ENCODE measurements at regions not wholly inside any gene's neighbourhood (a gene's known extent, or its start where the extent isn't known, plus 50 kb on each side); places are given as distances from the start of the nearest gene placed in this dataset.

DNA sequence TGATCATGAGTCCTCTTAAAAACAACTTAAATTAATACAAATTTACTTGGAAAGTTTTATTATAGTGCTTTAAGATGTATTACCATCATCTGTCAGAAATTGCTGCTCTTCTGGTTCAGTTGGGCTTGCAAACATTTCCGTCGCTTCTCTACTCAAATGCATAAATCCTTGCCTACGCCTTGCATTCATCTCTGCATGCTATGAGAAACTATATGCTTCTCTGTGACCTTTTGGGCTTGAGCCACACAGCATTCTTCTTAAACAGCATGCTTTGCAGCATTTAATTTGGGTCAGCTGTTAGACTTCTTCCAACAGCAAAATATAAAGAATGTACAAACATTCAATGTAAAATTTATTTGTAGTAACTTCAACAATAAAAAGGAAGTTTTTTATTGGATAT lies 305.7 kb upstream of the FLRT2 start:
- DNase-seq (ENCODE audit: low spot score): no peak

GRCh38 chr14:85233756-85234155 lies 296.2 kb upstream of the FLRT2 start:
- no peak for DNase-seq (ENCODE audit: low spot score)

- no peak for DNase-seq (ENCODE audit: low spot score)
These were observed 295.6 kb upstream of the FLRT2 start for GRCh38 chr14:85234156-85235025.

GRCh38 chr14:85235868-85236267 lies 294.1 kb upstream of the FLRT2 start:
- no peak for DNase-seq (ENCODE audit: low spot score)

DNA sequence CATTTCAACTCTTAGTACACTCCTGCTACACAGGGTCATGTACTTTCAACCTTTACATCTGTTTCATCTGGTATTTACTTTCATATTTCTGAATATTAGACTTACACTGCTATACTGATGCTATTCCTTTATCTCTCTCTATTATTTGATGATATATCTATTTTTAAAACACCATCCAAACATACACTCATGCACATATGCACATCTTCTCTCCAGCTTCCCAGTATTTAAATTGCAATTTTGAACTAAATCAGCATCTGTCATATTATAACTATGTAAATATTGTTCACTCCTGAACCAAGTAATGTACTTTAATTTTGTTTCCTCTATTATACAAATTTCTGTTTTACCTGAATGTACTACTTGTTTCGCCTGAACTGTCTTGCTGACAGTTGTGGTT lies 293.6 kb upstream of the FLRT2 start:
- DNase-seq (ENCODE audit: low spot score): no peak

- DNase-seq (ENCODE audit: low spot score): no peak
These were observed 290.2 kb upstream of the FLRT2 start for GRCh38 chr14:85239791-85240190.

GRCh38 chr14:85241022-85241855 lies 288.7 kb upstream of the FLRT2 start:
- no peak for DNase-seq (ENCODE audit: low spot score)

- DNase-seq (ENCODE audit: low spot score): no peak
These were observed 287.3 kb upstream of the FLRT2 start for GRCh38 chr14:85242666-85243065.

DNA sequence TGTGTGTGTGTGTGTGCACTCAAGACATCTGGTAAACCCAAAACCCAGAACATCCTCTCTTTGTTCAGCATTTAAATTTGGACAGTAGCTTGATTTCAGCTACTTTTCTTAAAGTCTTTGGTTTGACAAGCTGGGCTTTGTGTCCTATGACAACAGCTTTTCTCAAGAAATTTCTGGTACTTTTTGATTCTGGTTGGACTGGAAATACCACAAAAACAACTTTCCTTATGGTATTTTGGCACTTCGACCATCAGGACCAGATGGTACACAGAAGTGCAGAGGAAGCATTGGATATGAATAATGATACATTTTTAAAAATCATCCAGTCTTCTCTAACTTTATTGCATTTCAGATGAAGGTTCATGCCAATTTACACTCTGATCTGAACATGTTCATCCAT lies 286.6 kb upstream of the FLRT2 start:
- DNase-seq (ENCODE audit: low spot score): no peak

- DNase-seq (ENCODE audit: low spot score): no peak
These were observed 282.9 kb upstream of the FLRT2 start for GRCh38 chr14:85247071-85247470.

GRCh38 chr14:85248881-85249635 lies 280.9 kb upstream of the FLRT2 start:
- DNase-seq (ENCODE audit: low spot score): no peak

DNA sequence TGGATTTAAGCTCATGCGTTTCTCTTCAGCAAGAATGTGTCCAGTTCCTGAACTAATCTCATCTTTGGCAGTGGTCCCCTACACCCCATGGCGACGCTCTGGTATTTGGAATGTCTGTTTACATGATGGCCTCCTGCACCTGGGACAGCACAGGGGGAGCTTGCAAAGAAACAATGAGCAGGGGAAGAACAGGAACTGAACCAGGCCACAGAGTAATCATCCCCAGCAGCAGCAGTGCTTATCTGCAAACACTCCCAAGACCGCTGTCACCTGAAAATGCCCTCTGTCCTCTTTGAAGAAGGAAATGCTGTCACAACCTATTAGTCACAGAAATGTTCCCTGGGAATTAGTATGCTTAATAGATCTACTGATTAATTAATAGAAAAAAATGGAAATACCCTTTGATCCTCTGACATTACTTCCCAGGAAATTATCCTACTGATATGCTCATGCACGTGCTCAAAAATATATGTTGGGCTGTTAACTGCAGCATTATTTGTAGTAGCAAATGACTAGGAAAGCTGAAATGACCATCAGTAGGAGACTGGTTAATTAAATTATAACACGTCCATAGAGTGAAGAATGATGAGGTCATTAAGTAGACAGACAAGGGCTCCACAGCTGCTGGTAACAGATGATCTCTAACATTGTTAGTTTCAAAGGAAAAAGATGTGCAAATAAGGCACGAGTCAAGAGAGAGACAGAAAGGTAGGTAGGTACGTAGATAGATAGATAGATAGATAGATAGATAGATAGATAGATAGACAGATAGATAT lies 279.3 kb upstream of the FLRT2 start:
- DNase-seq (ENCODE audit: low spot score): peak; percentile 53

DNA sequence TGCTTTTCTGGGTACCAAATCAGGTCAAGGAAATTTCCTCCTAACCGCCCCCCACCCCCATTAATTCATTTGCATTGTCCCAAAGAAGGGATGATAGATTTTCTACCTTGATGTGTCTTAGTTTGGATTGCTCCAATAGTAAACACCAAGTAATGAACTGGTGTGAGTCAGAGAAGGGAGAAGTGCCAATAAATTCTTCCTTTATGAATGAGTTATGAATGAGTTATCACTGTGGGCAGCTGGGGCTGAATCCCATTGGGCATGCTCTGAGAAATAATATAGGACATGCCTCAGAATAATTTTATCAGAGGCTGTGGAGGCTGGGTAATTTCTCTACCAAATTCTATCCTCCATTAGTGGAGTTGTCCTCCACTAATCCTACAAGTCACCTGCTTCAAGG lies 277.9 kb upstream of the FLRT2 start:
- DNase-seq (ENCODE audit: low spot score): no peak

DNA sequence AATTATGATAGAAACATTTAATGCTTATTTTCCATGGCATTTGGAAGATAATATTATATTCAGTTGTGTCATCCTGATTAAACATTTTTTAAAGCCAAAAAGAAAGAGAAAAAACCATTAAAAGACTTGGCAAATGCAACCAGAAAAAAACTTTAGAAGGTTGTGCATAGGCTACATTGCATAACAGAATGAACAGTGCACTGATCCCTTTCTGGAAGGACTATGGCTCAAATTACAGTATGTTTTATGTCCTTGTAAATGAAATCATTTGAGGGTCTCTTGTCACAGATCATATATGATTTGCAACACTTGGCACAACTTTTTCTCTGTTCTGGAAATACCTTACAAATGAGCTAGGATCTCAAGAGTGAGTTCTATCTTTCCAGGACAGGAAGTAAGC lies 275.2 kb upstream of the FLRT2 start:
- DNase-seq (ENCODE audit: low spot score): no peak

DNA sequence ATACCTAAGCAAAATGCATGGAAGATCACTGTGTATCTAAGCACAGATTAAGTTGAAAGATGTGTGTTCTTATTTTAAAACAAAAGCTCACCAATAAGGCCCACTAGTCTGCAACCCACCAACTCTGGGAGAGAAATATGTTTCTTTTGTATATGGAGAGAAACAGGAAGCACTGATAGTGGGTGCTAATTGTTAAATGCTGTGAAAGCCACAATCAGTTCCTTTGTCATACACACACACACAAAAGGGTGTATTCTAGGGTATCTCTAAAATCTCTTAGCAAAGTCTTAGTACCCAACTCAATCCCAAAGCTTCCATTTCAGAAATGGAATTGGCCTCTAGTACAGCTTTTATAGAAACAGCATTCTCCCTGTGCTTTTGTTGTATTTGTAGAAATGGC lies 272.7 kb upstream of the FLRT2 start:
- DNase-seq (ENCODE audit: low spot score): no peak

DNA sequence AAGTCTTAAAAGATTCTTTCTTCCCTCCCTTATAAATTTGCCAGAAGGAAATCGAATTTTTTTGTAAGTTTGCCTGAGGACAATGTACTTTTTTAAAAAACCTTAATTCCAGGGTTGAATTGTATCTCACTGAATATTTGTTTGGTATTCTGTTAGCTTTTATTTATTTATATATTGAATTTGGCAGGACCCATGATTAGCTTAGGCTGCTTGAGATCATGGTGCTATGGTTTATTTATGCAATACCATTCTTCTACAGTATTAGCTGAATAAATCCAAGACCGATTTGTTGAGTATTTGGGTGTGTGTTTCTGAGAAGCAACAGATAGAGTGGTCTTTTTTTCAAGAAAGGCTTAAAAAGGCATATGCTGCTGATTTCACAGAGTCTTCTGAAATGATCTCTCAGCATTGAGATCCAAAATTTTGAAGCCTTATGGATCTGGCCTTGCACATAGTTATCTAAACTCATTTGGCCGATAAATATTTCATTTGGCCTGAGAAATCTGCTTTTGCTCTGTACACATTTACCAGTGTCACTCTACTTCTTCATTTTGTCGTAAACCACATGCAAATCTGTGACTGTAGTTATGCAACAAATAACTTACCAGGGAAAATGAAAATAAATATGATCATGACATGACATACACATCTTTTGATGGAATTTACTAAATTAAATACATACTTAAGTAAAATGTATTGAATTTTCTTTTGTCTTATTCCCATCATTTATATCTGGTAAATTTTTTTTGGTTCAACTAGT lies 265.8 kb upstream of the FLRT2 start:
- DNase-seq (ENCODE audit: low spot score): no peak

DNA sequence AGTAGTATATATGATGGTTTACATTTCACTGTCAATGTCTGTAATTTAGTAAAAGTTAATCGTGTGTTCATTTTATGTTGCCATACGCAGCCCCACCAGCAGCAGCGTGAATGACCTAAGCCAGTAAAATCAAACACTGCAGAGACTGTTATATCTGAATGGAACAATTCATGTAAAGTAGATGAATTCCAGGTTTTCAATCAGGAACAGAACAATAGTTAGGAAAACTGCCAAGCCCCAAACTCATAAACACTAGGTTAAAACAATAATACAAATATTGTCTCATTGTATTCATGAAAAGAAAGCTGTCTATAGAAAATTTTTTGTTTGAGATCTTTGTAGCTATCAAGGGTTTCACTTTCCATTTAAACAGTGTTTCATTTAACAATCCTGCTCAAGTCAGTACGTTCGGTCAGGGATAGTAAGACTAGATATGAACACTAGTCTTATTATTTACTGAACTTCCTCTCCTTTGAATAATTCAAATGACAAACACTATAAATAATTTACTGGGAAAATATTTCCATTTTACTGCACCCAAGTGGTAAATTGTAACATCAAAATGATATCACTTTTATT lies 256.8 kb upstream of the FLRT2 start:
- no peak for DNase-seq (ENCODE audit: low spot score)

DNA sequence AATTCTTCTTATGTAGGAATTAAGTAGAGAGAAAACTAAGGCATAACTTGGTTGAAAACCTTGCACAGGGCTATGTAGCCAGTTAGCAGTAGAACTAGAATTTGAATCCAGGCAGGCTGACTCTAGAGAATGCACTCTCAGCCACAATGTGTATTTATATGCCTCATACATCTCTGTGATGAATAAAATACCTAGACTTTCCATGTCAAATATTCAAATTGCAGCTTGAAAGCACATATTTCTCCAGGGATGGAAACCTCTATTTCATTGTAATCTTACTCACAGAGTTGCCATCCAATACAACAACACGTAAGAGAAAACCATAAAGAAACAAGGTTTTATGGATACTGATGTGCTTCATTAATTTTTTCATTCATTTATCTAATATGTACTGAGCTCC lies 256.0 kb upstream of the FLRT2 start:
- DNase-seq (ENCODE audit: low spot score): no peak

DNA sequence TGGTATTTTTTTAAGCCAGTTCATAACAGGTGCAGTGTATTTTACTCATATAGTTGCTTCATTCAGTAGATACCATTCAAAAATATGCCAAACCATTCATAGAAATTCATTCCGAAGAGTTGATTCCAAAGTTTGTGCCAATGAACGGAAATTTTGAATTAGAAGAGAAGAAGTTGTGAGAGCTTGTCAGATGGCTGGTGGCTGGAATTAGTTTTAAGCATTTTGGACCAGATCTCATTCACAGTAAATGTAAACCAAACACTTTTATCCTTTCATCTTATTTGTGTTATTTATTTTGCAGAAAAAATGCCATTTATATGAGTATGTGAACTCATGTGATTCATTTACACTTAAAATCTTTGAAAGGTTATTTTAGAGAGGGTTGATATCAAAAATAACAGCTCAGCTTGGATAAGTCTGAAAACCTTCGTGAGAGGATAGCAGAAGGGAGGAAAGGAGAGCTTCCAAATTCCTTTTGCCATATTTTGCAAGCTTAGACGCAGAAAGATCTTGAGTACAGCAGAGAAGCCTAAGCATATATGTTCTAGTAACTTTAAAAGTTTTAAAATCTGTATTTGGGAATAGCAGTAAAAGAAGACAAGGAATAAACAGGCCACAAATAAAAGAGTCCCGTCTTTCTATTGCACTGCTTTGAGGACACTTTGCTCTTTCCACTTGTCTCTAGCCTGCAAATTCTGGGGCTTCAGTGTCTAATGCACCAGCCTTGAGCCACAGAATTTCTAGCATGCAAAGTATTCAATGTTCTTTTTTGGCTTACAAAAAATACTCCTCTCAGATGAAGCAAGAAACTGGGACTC lies 253.6 kb upstream of the FLRT2 start:
- no peak for DNase-seq (ENCODE audit: low spot score)

DNA sequence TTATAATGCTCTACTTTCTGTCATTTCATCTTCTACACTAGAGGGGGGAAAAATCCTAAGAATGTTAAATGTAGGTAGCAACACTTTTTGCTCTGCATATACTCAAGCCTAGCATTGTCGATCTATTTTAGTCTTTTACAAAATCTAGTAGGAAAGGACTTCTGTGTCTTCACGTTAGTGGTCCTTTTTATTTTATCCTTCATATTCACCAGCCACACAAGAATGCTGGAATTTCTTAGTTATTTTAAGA lies 253.0 kb upstream of the FLRT2 start:
- DNase-seq (ENCODE audit: low spot score): no peak
